IMR-90 (cell line): ENCODE measurements at regions not wholly inside any gene's neighbourhood (a gene's known extent, or its start where the extent isn't known, plus 50 kb on each side); places are given as distances from the start of the nearest gene placed in this dataset.

ENCODE experiments used
- ATAC-seq: fragments of 200-7000 bp; cut with Tn5 transposase; 2 replicates; pipeline ENCODE4 v1.9.1; 2020; ENCODE audit warnings: low read depth, mild to moderate bottlenecking, moderate library complexity
- BruUV-seq: library from RNA; stranded (reverse); fragments of 400-500 nt; replicated peaks from 2 replicates; lab custom pipeline; 2021; lab: Mats Ljungman, UMichigan
- CTCF ChIA-PET: fragments of 300-600 bp; formaldehyde crosslinking; extraction: SDS; loops from one replicate; lab custom pipeline; 2021; ENCODE audit warnings: antibody characterized with exemption; lab: Yijun Ruan, JAX
- POLR2A ChIA-PET: fragments of 300-600 bp; sonication (Branson Sonifier 250); formaldehyde crosslinking; loops from one replicate; lab custom pipeline; 2022; ENCODE audit warnings: antibody characterized with exemption; ENCODE audit not compliant: unreplicated experiment; lab: Charles Lee
- DNase-seq: peaks from one replicate; pipeline ENCODE4 v3.0.0; 2013
- H2AFZ ChIP-seq: replicated peaks from 2 replicates; pipeline ENCODE3; 2013; ENCODE audit warnings: low read length, mild to moderate bottlenecking; ENCODE audit not compliant: poor library complexity
- H2AK5ac ChIP-seq: 2 replicates; pipeline ENCODE4 v1.6.1; 2013; ENCODE audit warnings: low read depth, low read length, inconsistent platforms
- H2AK9ac ChIP-seq: replicated peaks from 2 replicates; pipeline ENCODE3; 2013; ENCODE audit warnings: mild to moderate bottlenecking, low read depth, low read length, moderate library complexity; ENCODE audit not compliant: poor library complexity
- H2BK120ac ChIP-seq: 2 replicates; pipeline ENCODE4 v1.6.1; 2013; ENCODE audit warnings: low read depth, low read length, inconsistent platforms
- H2BK15ac ChIP-seq: 3 replicates; pipeline ENCODE4 v1.6.1; 2013; ENCODE audit warnings: low read depth, low read length, inconsistent platforms
- H2BK20ac ChIP-seq: 2 replicates; pipeline ENCODE4 v1.6.1; 2013; ENCODE audit warnings: low read depth, mild to moderate bottlenecking, inconsistent platforms, low read length, moderate library complexity
- H2BK5ac ChIP-seq: 2 replicates; pipeline ENCODE4 v1.6.1; 2013; ENCODE audit warnings: mild to moderate bottlenecking, low read depth, low read length, inconsistent platforms; ENCODE audit not compliant: poor library complexity, severe bottlenecking
- H3K14ac ChIP-seq: replicated peaks from 2 replicates; pipeline ENCODE4 v1.6.1; 2013; ENCODE audit warnings: low read depth, low read length, inconsistent platforms
- H3K18ac ChIP-seq: 2 replicates; pipeline ENCODE4 v1.6.1; 2013; ENCODE audit warnings: low read depth, low read length, control low read depth
- H3K23ac ChIP-seq: 2 replicates; pipeline ENCODE4 v1.6.1; 2013; ENCODE audit warnings: low read depth, low read length, inconsistent platforms
- H3K27ac ChIP-seq: 2 replicates; pipeline ENCODE4 v1.5.1; 2013; ENCODE audit warnings: mild to moderate bottlenecking, control low read depth, low read length; ENCODE audit not compliant: insufficient read depth
- H3K27me3 ChIP-seq: 2 replicates; pipeline ENCODE4 v1.6.1; 2013; ENCODE audit warnings: low read length; ENCODE audit not compliant: control insufficient read depth, insufficient read depth
- H3K36me3 ChIP-seq: 2 replicates; pipeline ENCODE4 v1.6.1; 2013; ENCODE audit warnings: low read length, mixed read lengths; ENCODE audit not compliant: control insufficient read depth, insufficient read depth
- H3K4ac ChIP-seq: 2 replicates; pipeline ENCODE4 v1.6.1; 2013; ENCODE audit warnings: low read depth, low read length, inconsistent platforms
- H3K4me1 ChIP-seq: 2 replicates; pipeline ENCODE4 v1.6.1; 2013; ENCODE audit warnings: low read length, mixed read lengths; ENCODE audit not compliant: control insufficient read depth, insufficient read depth
- H3K4me2 ChIP-seq: 2 replicates; pipeline ENCODE4 v1.6.1; 2013; ENCODE audit warnings: low read depth, mild to moderate bottlenecking, control low read depth, low read length, moderate library complexity
- H3K4me3 ChIP-seq: 2 replicates; pipeline ENCODE4 v1.5.1; 2013; ENCODE audit warnings: low read depth, mild to moderate bottlenecking, control low read depth, low read length, moderate library complexity; ENCODE audit not compliant: insufficient read depth
- H3K56ac ChIP-seq: 2 replicates; pipeline ENCODE4 v1.6.1; 2013; ENCODE audit warnings: low read length, inconsistent platforms; ENCODE audit not compliant: insufficient read depth; ENCODE audit errors: extremely low read depth
- H3K79me1 ChIP-seq, 2 experiments: 2 replicates each; pipeline ENCODE4 v1.6.1; 2013; ENCODE audit warnings: low read length in 2 of 2, inconsistent platforms in 1 of 2, low read depth in 1 of 2
- H3K9ac ChIP-seq: 2 replicates; pipeline ENCODE4 v1.6.1; 2013; ENCODE audit warnings: low read depth, low read length, control low read depth
- H3K9me1 ChIP-seq: 2 replicates; pipeline ENCODE4 v1.6.1; 2013; ENCODE audit warnings: low read length, inconsistent platforms; ENCODE audit not compliant: insufficient read depth
- H3K9me3 ChIP-seq: 2 replicates; pipeline ENCODE4 v1.6.1; 2013; ENCODE audit warnings: low read length; ENCODE audit not compliant: control insufficient read depth, insufficient read depth
- H4K20me1 ChIP-seq: 2 replicates; pipeline ENCODE4 v1.6.1; 2013; ENCODE audit warnings: low read length, inconsistent platforms; ENCODE audit not compliant: insufficient read depth
- H4K5ac ChIP-seq: 2 replicates; pipeline ENCODE4 v1.6.1; 2013; ENCODE audit warnings: mild to moderate bottlenecking, low read depth, low read length, control low read depth
- H4K8ac ChIP-seq, 2 experiments: 2 replicates each; pipeline ENCODE4 v1.6.1; 2013; ENCODE audit warnings: low read depth in 2 of 2, low read length in 2 of 2, control low read depth in 1 of 2, inconsistent platforms in 1 of 2
- H4K91ac ChIP-seq: 2 replicates; pipeline ENCODE4 v1.6.1; 2013; ENCODE audit warnings: low read depth, low read length, inconsistent platforms; ENCODE audit not compliant: insufficient read depth
- CEBPB ChIP-seq: IDR thresholded peaks from 2 replicates; pipeline ENCODE4 v1.6.1; 2012; ENCODE audit warnings: low read depth, low read length, improper control_type of control experiment
- CHD1 ChIP-seq: IDR thresholded peaks from 2 replicates; pipeline ENCODE4 v1.6.1; 2012; ENCODE audit warnings: low read depth, low read length, improper control_type of control experiment
- CTCF ChIP-seq: conservative IDR thresholded peaks from 2 replicates; pipeline ENCODE4 v1.5.1; 2012; ENCODE audit warnings: mild to moderate bottlenecking, low read depth, low read length, improper control_type of control experiment
- ELK1 ChIP-seq: fragments of 150-350 bp; IDR thresholded peaks from 2 replicates; pipeline ENCODE4 v1.6.1; 2016; ENCODE audit warnings: low read depth, mild to moderate bottlenecking, low read length, moderate library complexity, borderline replicate concordance
- FOS ChIP-seq: fragments of 150-350 bp; IDR thresholded peaks from 2 replicates; pipeline ENCODE4 v1.6.1; 2016; ENCODE audit warnings: low read depth, low read length
- POLR2A ChIP-seq: IDR thresholded peaks from 2 replicates; pipeline ENCODE4 v1.6.1; 2012; ENCODE audit warnings: mild to moderate bottlenecking, low read depth, low read length
- RCOR1 ChIP-seq: IDR thresholded peaks from 2 replicates; pipeline ENCODE4 v1.6.1; 2012; ENCODE audit warnings: mild to moderate bottlenecking, low read length, improper control_type of control experiment; ENCODE audit not compliant: insufficient replicate concordance
- USF2 ChIP-seq: fragments of 150-350 bp; IDR thresholded peaks from 2 replicates; pipeline ENCODE4 v1.6.1; 2017; ENCODE audit warnings: mild to moderate bottlenecking, antibody characterized with exemption, low read length, low read depth
- WGBS, 2 experiments: methylation state at CpG; one replicate each; pipeline versions ENCODE4 v1.1.5 to v1.1.7; 2013; ENCODE audit warnings: missing lambda C conversion rate in 2 of 2; ENCODE audit not compliant: insufficient read length in 1 of 2; ENCODE audit errors: extremely low coverage in 2 of 2; 5-methylcytosine and 5-hydroxymethylcytosine counted together
- dilution Hi-C: fragments of 300-500 bp; cut with HindIII; formaldehyde crosslinking; loops from one replicate; pipeline ENCODE4 v1.14.3; 2018; ENCODE audit warnings: low sequenced_read_pairs; ENCODE audit not compliant: unreplicated experiment
- in situ Hi-C: fragments of 300-500 bp; cut with MboI; formaldehyde crosslinking; loops from 3 replicates; pipeline ENCODE4 v1.14.3; 2019; ENCODE audit warnings: low sequenced_read_pairs, inconsistent platforms, mixed read lengths
- intact Hi-C: fragments of 100-400 bp; cut with micrococcal nuclease; formaldehyde crosslinking; loops from 2 replicates; pipeline ENCODE4 v1.10.0; 2022

GRCh38 chr4:30866907-30867306 lies 146.7 kb downstream of the PCDH7 start:
- Histone ChIP-seq H2BK20ac (no peak overlapping the region), H3K36me3 (no peaks in the 10 kb centered on the region), H3K23ac (no peak overlapping the region; the same call in 1 of the 2 replicates), H3K4ac (no peak overlapping the region), H3K27ac (no peak overlapping the region), H3K9me1 (no peaks in the 10 kb centered on the region), H3K79me1 (no peaks in the 10 kb centered on the region; a peak in 1 of 4 replicates), H3K9ac (no peak overlapping the region), H3K4me3 (no peak overlapping the region), H2BK120ac (peak overlapping the region; percentile 69), H4K8ac (peak overlapping the region; percentile 32 to 59; a peak in 3 of 4 replicates), H2BK5ac (peak overlapping the region; percentile 66), H3K56ac (peak overlapping the region; percentile 5; the same call in 1 of the 2 replicates), H2AK9ac (no peak overlapping the region), H3K9me3 (no peaks in the 10 kb centered on the region), H2AFZ (no peak overlapping the region), H4K91ac (peak overlapping the region; percentile 19; the same call in 1 of the 2 replicates), H3K4me1 (peaks cover 10% of the 10 kb centered on the region), H4K5ac (peak overlapping the region; percentile 64; the same call in 1 of the 2 replicates), H3K14ac (peak overlapping the region; percentile 77; the same call in 1 of the 2 replicates), H2BK15ac (0 out of 3 replicates have a peak overlapping the region, but pooled peaks have one; percentile 19), H3K4me2 (peak overlapping the region; percentile 74; the same call in 1 of the 2 replicates), H2AK5ac (no peak overlapping the region), H3K27me3 (no peaks in the 10 kb centered on the region), H3K18ac (peak overlapping the region; percentile 27; the same call in 1 of the 2 replicates), H4K20me1 (no peaks in the 10 kb centered on the region)
- dilution Hi-C loops: no loop called here
- TF ChIP-seq CTCF (no peak), ELK1 (no peak), CHD1 (no peak), POLR2A (no peak), FOS (no peak), RCOR1 (no peak), CEBPB (no peak), USF2 (no peak)
- in situ Hi-C loops: no loop called here
- intact Hi-C loops: loop anchor here (5.0 kb wide), 1 partner anchor 145 kb away; the partner anchor contains the start of gene PCDH7
- ATAC-seq: peak; percentile 41
- ChIA-PET CTCF (interaction anchor here (0.6 to 1.6 kb wide), 2 partner anchors 14 kb away, joined by 3 to 4 read pairs; no protein-coding TSS in a partner anchor), POLR2A (no interaction called here)
- BruUV-seq: no TSS peak
- DNase-seq: no peak
- no CpG with 5 or more reads among the region's 1 CpG for WGBS, 2 experiments
